Non-pigmented ciliary epithelial cell (primary cell): ENCODE measurements at regions not wholly inside any gene's neighbourhood (a gene's known extent, or its start where the extent isn't known, plus 50 kb on each side); places are given as distances from the start of the nearest gene placed in this dataset.

Experiments used
- DNase-seq: peaks from one replicate; pipeline ENCODE4 v3.0.0-alpha.2; 2010; ENCODE audit warnings: low read depth

DNA sequence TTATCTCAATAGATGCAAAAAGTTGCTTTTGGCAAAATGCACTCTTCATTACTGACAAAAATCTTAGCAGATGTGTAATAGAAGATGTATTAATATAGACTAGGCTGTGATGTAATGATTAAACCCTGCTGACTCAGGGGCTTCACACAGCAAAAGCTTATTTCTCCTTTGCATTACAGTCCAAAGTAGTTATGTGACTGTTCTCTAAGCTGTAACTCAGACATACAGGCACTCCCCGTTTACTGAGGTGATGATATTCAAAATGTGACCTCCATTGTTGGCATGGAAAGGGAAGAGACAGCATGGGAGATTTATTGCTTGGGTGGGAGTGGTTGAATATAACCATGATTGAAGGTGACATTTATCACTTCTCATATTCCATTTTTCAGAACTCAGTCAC, 331.5 kb downstream of the SNAPC1 start:
- DNase-seq = no peak

DNA sequence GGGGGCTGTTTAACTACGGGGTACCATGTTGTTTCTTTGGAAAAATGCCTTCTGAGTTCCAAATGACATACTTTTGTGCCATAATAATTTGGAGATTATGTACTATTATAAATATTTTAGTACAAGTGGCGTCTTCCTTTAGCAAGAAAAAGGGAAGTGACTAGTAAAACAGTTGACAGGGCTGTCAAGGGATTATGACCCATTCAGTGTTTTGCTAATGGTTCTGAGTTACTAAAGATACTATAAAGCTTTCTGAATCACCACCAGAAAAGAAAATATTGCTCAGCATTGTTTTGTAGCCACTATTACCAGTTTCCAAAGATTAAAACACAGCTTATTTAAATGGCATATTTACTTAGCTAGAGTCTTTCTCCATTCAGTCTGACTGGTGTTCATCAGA, 334.9 kb downstream of the SNAPC1 start:
- DNase-seq = no peak

DNA sequence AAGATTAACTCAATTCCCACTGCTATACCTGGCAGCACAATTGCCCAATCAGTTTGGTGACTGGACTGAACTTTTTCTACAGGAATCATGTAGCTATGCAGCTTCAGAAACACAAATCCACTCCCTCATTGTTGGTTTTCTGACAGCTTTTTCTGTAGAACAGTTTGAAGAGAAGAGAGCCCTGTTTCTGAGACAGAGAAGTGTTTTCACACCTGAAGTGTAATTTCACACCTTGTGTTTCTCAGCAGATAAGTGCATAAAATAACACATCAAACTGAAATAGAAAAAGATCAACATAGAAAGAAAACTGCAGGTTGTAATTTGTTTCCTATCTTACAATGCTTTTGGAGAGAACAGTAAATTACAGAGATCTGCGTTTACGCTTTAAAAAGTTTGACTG, 335.6 kb downstream of the SNAPC1 start:
- no peak for DNase-seq

DNA sequence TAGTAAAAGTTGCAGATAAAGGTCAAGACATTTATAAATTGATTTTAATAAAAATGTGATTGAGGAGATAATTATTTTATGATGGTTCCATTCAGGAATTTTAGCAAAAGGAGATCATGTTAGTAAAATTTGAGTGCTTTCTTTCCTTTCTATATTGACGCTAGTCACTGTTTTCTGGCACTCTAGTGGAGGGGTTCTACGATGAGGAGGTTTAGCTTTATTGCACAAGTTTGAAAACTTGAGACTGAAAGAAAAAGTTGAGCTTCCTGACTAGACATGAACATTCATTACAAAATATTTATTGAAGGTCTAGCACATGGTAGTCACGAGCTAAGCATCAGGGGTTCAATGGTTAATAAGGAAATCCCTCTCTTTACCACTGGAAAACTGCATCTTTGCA, 336.1 kb downstream of the SNAPC1 start:
- DNase-seq = no peak

DNA sequence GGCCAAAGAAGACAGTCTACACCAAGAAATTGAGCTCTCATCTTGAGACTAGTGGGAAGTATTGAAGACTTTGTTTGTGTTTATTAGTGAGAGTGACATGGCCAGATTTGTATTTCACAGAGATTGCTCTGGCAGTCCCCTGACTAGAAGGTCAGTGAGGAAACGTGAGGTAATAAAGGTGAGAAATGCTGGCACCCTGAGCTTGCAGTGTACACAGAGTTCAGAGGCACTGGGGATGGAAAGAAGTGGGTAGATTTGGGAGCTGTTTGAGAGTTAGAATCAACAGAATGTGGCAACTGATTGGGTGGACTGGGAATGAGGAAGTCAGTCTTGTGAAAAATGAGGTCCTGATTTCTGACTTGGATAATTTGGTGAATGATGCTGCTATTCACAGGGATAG, 336.9 kb downstream of the SNAPC1 start:
- DNase-seq = no peak

DNA sequence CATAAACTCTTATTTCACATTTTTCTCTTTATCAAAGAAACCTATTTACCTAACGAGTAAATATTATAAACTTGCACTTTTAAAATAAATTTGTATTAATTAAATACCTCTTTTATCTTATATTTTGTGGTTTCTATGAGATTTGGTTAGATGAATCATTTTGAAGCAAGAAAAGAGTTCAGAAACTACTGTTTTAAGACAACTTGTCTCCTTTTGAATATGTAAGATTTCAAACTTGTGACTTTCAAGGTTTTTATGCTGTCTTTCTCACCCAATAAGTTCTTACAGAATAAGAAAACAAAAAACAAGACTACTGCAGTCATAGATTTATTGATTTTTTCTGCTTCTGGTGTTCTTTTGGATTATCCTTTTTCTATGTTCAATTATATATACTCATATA, 339.0 kb downstream of the SNAPC1 start:
- no peak for DNase-seq

DNA sequence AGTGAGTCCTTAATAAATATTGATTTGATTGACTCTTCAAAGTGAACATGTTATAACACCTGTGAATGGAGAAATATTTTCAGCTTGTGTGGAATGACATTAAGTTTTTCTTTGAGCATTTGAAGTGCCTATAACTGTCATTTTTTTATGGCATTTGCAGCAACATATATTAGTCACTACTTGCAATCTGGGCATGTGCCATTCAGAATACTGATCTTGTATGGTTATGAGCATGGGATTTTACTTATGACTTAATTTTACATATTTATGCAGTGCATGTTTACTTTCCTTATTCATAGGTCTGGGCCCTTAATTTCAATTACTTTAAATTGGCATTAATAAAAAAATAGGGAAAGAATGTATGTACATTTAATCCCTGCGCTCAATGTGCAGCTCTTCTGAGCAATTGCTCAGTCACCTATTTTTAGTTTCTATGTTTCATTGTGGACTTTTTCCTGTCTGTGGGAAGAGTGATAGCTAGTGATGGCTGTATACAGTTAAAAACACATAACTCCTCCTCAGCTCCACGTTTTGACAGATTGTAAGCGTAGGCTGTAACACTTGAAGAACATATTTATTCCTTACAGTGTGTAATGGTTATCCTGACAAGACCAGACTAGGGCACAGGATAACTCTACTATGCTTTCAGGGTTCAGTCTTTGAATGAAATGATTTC, 339.6 kb downstream of the SNAPC1 start:
- no peak for DNase-seq

DNA sequence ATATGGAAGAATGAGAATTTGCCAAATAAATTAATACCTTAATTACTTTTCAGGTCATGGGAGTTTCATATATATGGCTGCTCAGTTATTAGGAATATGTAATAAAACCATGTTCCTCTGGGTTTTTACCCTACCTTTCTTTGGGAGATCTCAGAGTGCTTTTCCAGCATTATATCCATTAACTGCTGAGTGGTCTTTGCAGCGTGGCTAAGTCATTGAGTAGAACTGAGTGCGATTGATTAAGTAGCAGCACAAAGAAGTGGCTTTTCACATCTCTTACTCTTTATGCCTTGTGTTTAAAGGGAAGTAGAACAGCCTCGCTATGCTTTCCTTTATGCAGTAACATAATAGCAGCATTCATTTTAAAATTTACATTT, 340.1 kb downstream of the SNAPC1 start:
- no peak for DNase-seq

DNA sequence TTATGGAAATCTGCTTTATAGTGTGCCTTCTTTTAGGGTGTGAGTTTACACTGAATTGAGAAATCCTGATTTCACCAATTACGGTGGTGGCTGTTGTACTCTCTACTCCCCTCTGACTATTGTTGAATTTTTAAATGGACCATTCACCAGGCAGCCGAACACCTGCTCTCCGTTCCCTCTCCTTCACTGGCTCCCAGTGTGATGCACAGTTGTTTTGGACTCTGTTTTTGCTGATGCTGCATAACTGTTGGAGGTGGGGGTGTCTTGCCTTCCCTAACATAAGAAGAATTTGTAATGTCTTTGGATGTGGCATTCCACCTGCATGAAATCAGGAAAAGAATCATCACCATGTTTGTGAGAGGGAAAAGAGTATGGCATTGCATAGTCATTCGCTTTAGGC, 341.2 kb downstream of the SNAPC1 start:
- DNase-seq = no peak

DNA sequence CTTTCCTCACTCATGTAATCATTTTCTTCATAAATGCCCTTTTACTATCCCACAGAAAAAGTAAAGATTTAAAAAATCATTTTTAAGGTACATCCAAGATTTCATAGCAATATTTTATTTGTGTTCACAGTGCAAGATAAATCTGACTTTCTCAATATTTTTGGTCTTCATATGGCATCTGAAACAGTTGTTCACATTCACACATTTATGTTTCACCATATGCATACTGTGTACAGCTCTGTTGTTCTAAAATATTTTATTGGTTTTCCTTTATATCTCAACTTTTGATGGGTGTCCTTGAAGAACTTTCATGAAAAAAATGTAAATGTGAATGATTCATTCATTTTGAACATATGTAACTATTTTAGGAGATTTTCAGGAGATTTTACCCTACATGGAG, 348.7 kb downstream of the SNAPC1 start:
- DNase-seq = no peak

DNA sequence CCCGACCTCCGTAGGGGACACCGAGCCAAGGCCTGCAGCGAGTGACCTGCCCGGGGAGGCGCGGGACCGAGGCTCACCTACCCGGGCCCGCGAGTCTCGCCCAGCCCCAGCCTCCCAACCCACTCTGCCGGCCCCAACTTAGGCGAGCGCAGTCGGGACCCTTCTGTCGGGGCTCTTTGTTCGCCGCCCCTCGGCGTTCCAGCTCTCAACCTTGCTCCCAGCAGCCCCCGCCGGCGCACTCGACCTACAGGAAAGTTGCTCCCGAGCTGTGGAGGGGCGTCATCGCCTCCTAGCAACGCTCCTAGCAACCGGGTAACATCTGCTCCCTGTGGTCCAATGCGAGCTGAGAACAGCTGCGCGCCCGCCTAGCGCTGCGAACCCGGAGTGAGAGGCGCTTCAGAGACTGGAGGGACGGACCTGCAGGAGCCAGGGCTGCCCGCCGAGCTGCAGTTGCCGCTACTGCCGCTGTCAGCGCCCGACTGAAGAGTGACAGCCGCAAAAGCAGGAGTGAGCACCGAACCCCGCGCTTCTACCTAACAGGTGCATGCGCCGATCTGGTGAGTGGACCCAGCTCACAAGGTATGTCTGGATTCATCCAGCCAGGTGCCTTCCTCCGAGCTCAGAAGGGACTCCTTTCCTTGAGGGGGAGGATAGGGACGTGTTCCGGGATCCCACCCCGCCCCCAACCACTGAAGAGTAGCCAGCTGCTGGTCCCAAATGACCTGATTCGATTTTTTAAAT, 355.0 kb downstream of the SNAPC1 start:
- peak; percentile 28 for DNase-seq

DNA sequence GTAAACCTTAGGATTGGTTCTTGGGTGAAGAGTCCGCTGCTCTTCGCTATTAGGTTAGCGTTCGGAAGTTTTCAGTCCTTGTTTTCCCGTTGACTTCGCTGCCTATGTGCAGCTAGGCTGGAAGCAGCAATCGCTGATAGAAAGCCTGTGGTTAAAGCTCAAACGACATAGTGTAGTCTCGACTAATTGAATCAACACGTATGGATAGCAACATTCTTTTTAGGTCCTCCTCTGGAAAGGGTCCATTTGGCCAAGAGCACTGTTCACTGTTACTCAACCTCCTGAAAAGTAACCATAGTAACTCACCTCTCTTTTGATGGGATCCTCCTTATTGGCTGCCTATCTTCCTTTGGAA, 355.5 kb downstream of the SNAPC1 start:
- no peak for DNase-seq

DNA sequence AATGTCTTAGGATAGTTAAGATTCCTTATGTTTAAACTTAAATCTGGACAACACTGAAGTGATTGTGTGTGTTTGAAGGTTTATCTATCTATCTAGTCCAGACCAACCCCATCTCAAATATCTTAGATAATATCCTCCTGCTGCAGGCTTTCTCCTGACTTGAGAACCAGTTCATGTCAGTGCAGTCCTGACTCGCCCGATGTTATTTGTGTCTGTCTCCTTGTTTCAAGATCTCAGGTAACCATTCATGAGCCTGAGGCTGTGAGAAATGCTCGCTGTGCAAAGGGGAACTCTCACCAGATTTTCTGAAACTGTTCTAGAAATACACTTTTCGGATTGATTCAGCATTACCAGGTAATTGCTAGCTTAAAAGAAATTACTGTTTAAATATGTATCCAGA, 356.2 kb downstream of the SNAPC1 start:
- no peak for DNase-seq

DNA sequence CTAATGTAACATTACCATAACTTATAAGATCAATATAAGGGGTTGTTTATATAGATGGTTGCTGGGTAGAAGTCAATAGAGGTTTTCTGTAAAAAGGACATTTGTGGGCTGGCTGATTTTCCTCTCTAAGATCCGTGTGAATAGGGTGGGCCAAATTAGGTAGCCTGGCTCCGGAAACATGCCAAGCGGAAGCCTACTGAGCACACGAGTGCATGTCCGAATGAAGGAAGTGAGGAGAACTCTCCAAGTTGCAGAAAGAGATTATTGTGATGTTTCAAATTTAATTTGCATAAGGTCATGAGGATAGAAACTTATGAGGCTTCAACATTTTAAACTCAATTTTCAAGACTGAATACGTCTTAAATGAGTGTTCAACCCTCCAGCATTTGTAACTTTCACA, 356.7 kb downstream of the SNAPC1 start:
- DNase-seq = no peak

DNA sequence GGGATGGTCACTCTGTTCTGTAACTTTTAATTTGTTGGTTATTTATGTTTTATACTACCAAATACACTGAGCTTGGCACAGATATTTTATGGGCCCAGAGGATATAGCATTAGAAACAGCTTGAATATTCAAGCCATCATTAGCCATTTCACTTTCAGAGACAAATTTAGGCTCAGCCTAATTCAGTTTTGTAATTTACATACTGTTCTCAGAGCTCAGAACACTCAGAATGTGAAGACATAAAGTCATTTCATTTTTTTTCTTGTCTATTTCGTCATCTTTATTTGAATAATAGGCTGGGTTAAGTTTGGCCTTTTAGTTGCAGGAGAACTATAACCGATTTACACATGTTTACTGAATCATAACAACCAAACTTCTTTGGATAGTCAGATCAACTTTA, 361.7 kb downstream of the SNAPC1 start:
- DNase-seq = no peak

DNA sequence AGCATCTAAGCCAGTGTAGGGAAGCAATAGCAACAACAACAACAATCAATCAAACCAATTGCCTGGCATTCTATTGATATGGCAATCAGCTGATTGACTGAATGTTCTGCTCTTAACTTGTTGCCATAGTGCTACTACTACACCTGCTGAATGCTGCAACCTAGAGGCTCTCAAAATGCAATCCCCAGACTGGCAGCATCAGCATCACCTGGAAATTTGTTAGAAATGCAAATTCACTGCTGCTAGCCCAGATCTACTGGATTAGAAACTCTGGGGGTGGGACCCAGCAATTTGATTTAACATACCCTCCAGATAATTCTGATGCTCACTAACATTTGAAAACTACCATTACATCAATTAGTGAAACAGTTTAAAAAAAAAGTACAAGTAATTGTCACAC, 363.6 kb downstream of the SNAPC1 start:
- DNase-seq = no peak

DNA sequence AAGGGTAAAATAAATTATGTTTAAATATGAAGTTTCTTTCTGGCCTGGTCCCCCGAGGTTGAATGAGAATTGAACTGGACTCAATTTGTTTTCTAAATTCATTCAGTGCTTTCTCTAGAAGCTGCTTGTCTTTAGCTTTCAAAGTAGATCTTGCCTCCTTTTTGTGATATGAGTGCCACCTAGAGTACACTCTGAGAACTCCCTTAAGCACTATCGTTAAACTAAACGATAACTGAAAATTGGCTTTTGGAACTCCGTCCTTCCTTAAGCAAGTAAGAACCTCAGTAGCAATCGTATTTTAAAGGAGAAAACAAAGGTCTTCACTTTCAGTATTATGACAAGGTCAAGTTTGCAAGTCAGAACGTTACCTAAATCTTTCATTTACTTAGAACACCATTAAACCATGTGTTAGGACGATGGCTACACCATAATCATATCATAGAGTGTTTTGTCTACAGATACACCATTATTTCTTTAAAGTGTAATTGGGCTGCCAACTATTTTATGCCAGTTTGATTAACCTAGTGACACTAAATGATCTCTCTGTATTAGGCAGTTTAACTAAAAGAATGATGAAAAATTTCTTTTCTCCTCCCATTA, 364.8 kb downstream of the SNAPC1 start:
- peak; percentile 20 for DNase-seq

DNA sequence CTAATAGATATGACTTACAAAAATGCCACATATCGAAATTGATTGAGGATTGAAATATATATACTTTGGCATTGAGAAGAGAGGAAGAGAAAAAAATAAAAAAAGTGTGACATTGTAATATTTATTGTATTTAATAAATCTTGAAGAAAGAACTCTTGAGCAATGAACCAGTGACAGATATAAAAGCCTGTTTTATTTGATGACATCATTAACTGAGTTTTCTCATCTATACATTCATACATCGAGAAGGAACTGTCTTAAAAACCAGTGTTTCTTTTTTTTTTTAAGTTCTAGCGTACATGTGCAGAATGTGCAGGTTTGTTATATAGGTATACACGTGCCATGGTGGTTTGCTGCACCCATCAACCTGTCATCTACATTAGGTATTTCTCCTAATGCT, 368.2 kb downstream of the SNAPC1 start:
- DNase-seq = no peak

DNA sequence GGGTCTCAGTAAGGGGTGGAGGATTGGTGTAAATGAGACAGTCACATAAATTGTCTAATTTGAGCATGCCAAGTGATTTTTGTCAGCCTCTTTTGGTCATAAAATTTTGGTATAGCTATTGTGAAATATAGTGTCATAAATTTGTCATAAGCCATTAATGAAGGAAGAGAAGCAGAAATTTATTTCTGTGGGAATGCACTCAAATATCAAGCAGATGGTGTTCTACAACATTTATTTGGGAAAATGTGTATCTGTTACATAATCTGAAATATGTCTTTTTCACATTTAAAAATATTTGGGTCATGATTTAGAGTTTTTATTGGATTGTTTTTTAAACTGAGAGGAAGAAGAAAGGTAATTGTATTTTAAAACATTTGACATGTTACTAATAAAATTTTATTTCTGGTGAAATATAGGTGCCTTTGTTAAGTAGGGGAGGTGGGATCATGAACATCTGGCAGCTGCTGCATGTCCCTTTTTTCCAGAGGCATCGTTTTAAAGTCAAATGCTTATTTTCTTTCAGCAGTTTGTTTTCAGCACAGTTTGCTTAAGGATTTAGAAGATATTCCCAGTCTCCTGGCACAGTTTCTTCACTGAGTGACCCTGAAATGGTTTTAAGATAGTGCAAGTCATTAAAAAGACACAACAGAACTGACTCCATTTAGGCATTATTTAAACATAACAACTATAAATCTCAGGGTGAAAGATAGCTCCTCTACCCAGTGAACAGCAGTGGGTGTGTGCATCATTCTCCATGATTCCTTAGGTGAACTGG, 371.7 kb downstream of the SNAPC1 start:
- DNase-seq = no peak

DNA sequence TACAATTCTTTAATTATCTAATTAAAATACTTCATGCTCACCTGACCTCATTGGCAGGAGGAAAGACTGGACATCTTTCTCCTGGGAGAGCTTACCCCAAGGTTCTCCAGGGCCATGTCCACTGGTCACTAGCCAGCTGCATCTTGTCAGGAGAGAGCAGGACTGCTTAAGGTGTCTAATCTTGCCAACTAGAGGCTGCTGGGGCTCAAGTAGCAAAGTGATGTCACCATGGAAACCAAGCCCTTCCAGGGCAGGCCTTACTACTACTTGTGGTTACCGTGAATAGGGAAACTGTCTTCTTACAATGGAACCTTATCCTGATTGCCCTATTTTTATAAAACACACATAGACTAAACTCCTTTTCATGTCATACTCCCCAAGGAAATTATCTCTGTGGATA, 376.4 kb downstream of the SNAPC1 start:
- no peak for DNase-seq

DNA sequence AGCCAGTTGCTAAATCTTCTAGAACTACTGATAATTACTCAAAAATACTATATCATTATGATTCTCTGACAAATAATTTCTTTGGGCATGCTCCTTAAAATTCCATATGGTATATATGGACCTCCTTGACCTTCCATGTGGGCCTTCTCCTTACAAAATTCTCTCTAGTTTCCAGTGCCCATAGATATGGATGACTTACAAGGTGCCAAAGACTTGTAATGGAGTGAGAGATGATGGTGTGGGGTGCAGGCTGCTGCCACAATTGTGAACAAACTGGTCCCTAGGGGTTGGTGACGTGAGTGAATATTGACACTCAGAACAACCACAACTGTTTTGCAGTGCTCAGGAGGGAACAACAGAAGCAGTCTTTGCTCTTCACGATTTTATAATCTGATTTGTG, 378.9 kb downstream of the SNAPC1 start:
- no peak for DNase-seq

DNA sequence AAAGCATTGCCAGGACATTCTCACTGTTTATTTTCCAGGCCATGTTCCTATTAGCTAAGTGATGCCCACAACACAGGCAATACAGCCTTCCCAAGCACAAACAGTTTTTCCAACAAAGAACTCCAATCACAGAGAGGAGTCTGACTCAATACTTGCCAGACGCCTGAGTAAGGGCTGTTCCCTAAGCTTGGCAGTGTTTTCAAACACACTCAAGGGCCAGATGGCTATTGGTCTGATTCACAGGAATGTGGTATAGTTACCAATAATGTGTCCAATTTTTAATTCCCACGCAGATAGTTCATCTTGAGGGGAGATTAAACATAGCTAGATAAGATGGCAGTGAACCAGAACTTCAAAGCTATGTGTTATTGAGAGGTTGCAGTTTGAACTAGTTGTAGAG, 381.0 kb downstream of the SNAPC1 start:
- no peak for DNase-seq

DNA sequence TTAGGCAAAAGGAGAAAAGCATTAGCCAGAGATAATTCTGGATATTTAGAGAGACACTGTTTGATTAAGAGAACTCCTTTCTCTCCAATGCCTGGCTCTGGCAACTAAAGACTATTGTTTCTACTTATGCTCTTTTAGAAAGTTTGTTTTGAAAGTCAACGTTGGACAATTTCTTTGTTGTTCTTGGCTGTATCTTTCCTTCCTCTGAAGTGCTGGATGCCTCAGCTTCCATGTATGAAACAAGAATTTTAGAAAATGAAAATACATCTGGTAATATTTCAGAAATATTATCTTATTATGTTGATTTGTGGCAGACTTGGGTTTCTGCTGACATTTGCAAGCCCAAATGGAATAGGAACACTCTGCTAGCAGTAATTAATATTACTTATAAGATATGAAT, 382.6 kb downstream of the SNAPC1 start:
- no peak for DNase-seq
